ENCODE measurements at regions not wholly inside any gene's neighbourhood (a gene's known extent, or its start where the extent isn't known, plus 50 kb on each side); places are given as distances from the start of the nearest gene placed in this dataset.
"Not testable (repeated sequence)": the region's sequence is repeated elsewhere in the genome, so short reads cannot be mapped to it uniquely, and the experiment has no call there.

- no peak for ATAC-seq
These were observed 163.3 kb upstream of the NTF3 start for GRCh38 chr12:5268424-5269210.

- ATAC-seq, result no peak
These were observed 162.1 kb upstream of the NTF3 start for GRCh38 chr12:5269846-5270245.

- ATAC-seq, result no peak
These were observed 159.7 kb upstream of the NTF3 start for GRCh38 chr12:5272018-5272785.

- ATAC-seq, result no peak
These were observed 158.2 kb upstream of the NTF3 start for GRCh38 chr12:5273709-5274108.

GRCh38 chr12:5276327-5276880 lies 155.5 kb upstream of the NTF3 start:
- no peak for ATAC-seq

GRCh38 chr12:5280086-5280485 lies 151.8 kb upstream of the NTF3 start:
- ATAC-seq, result no peak

GRCh38 chr12:5290368-5290767 lies 141.5 kb upstream of the NTF3 start:
- not testable (repeated sequence) for ATAC-seq

- no peak for ATAC-seq
These were observed 139.3 kb upstream of the NTF3 start for GRCh38 chr12:5292651-5293050.

GRCh38 chr12:5293773-5294172 lies 138.1 kb upstream of the NTF3 start:
- no peak for ATAC-seq

- no peak for ATAC-seq
These were observed 137.4 kb upstream of the NTF3 start for GRCh38 chr12:5294274-5295070.

- no peak for ATAC-seq
These were observed 136.8 kb upstream of the NTF3 start for GRCh38 chr12:5295151-5295550.

GRCh38 chr12:5295996-5296395 lies 135.9 kb upstream of the NTF3 start:
- ATAC-seq, result no peak

GRCh38 chr12:5301539-5301938 lies 130.4 kb upstream of the NTF3 start:
- no peak for ATAC-seq

GRCh38 chr12:5305425-5305824 lies 126.5 kb upstream of the NTF3 start:
- ATAC-seq, result no peak

GRCh38 chr12:5305886-5306545 lies 125.9 kb upstream of the NTF3 start:
- no peak for ATAC-seq

- no peak for ATAC-seq
These were observed 124.8 kb upstream of the NTF3 start for GRCh38 chr12:5307065-5307464.

- ATAC-seq, result no peak
These were observed 123.7 kb upstream of the NTF3 start for GRCh38 chr12:5308216-5308615.

- ATAC-seq, result no peak
These were observed 122.9 kb upstream of the NTF3 start for GRCh38 chr12:5308996-5309395.

GRCh38 chr12:5309654-5310053 lies 122.3 kb upstream of the NTF3 start:
- ATAC-seq, result no peak

- ATAC-seq, result no peak
These were observed 121.8 kb upstream of the NTF3 start for GRCh38 chr12:5310151-5310550.

- ATAC-seq, result no peak
These were observed 114.4 kb upstream of the NTF3 start for GRCh38 chr12:5317556-5317955.

GRCh38 chr12:5318874-5319273 lies 113.0 kb upstream of the NTF3 start:
- ATAC-seq, result no peak
